ENCODE measurements at regions not wholly inside any gene's neighbourhood (a gene's known extent, or its start where the extent isn't known, plus 50 kb on each side); places are given as distances from the start of the nearest gene placed in this dataset.
"Not testable (repeated sequence)": the region's sequence is repeated elsewhere in the genome, so short reads cannot be mapped to it uniquely, and the experiment has no call there.

GRCh38 chr21:5154641-5154982 is 5366.8 kb upstream of the TPTE start:
- TF ChIP-seq, protein P1, sequence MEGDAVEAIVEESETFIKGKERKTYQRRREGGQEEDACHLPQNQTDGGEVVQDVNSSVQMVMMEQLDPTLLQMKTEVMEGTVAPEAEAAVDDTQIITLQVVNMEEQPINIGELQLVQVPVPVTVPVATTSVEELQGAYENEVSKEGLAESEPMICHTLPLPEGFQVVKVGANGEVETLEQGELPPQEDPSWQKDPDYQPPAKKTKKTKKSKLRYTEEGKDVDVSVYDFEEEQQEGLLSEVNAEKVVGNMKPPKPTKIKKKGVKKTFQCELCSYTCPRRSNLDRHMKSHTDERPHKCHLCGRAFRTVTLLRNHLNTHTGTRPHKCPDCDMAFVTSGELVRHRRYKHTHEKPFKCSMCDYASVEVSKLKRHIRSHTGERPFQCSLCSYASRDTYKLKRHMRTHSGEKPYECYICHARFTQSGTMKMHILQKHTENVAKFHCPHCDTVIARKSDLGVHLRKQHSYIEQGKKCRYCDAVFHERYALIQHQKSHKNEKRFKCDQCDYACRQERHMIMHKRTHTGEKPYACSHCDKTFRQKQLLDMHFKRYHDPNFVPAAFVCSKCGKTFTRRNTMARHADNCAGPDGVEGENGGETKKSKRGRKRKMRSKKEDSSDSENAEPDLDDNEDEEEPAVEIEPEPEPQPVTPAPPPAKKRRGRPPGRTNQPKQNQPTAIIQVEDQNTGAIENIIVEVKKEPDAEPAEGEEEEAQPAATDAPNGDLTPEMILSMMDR (IDR thresholded peaks at IDR 0.05), result not testable (repeated sequence)
- TF ChIP-seq POLR2A (IDR thresholded peaks at IDR 0.05), result peak in 1 of 3 donors; percentile 21
